ENCODE measurements at regions not wholly inside any gene's neighbourhood (a gene's known extent, or its start where the extent isn't known, plus 50 kb on each side); places are given as distances from the start of the nearest gene placed in this dataset.

DNA sequence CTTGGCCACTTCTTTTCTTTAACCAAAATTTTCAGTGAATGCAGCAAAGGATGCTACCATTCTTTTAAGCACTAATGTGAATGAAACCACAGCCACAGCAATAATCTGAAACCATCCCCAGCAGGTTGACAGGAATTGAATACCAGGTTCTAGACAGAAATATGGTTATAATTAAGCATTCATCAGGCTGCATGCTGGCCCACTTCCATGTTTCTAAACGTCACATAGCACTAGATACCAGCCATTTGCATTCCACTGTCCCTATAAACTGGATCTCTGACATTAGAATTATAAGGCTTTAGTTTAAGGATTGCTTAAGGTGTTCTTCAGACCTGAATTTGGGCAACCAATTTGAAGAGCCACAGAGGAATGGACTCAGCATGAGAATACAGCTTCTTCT is 340.8 kb upstream of the KLF6 start:
- TF ChIP-seq MYC (IDR thresholded peaks at IDR 0.05; ENCODE audit: low read depth, low read length), result no peak
- TF ChIP-seq, protein P1, sequence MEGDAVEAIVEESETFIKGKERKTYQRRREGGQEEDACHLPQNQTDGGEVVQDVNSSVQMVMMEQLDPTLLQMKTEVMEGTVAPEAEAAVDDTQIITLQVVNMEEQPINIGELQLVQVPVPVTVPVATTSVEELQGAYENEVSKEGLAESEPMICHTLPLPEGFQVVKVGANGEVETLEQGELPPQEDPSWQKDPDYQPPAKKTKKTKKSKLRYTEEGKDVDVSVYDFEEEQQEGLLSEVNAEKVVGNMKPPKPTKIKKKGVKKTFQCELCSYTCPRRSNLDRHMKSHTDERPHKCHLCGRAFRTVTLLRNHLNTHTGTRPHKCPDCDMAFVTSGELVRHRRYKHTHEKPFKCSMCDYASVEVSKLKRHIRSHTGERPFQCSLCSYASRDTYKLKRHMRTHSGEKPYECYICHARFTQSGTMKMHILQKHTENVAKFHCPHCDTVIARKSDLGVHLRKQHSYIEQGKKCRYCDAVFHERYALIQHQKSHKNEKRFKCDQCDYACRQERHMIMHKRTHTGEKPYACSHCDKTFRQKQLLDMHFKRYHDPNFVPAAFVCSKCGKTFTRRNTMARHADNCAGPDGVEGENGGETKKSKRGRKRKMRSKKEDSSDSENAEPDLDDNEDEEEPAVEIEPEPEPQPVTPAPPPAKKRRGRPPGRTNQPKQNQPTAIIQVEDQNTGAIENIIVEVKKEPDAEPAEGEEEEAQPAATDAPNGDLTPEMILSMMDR (IDR thresholded peaks at IDR 0.05; ENCODE audit: extremely low read depth in 1 of 2, insufficient read depth in 1 of 2, low read depth in 1 of 2, low read length in 2 of 2), result no peak
- no peak for TF ChIP-seq EZH2 (IDR thresholded peaks at IDR 0.05; ENCODE audit: borderline replicate concordance, low read depth, low read length, severe bottlenecking)
- TF ChIP-seq POLR2A (IDR thresholded peaks at IDR 0.05; ENCODE audit: low read depth, low read length), result no peak
- no peak for TF ChIP-seq POLR2AphosphoS5 (IDR thresholded peaks at IDR 0.05; ENCODE audit: insufficient read depth, low read depth, low read length)
- TF ChIP-seq, protein P2, sequence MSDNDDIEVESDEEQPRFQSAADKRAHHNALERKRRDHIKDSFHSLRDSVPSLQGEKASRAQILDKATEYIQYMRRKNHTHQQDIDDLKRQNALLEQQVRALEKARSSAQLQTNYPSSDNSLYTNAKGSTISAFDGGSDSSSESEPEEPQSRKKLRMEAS (IDR thresholded peaks at IDR 0.05; ENCODE audit: insufficient read depth, insufficient read length), result no peak
- no peak for TF ChIP-seq GATA2 (IDR thresholded peaks at IDR 0.05; ENCODE audit: insufficient read depth, insufficient read length, low read depth, low read length)
- no peak for TF ChIP-seq FOS (IDR thresholded peaks at IDR 0.05; ENCODE audit: borderline replicate concordance, insufficient read depth, low read length)
